Testis (tissue), 2 donors: ENCODE measurements at regions not wholly inside any gene's neighbourhood (a gene's known extent, or its start where the extent isn't known, plus 50 kb on each side); places are given as distances from the start of the nearest gene placed in this dataset.

ENCODE experiments used
- CTCF ChIP-seq, 3 experiments: fragments of 450-650 bp in 2 of 3; fragments of 200-600 bp in 1 of 3; sonication (generic) in 1 of 3; IDR thresholded peaks; one replicate each; pipeline ENCODE4 v1.5.1; 2016 to 2019; ENCODE audit warnings: antibody characterized with exemption in 3 of 3, mild to moderate bottlenecking in 2 of 3, moderate library complexity in 1 of 3
- POLR2A ChIP-seq: fragments of 450-650 bp; IDR thresholded peaks from one replicate; pipeline ENCODE4 v1.6.1; 2017; ENCODE audit warnings: antibody characterized with exemption, mild to moderate bottlenecking, moderate library complexity

GRCh38 chr12:127260999-127261398, 1006.0 kb upstream of the TMEM132C start:
- TF ChIP-seq CTCF (IDR thresholded peaks at IDR 0.05) = no peak
- no peak for TF ChIP-seq POLR2A
